SK-N-SH treated with all-trans-retinoic acid at 6 μM for 48 hours (cell line): ENCODE measurements at regions not wholly inside any gene's neighbourhood (a gene's known extent, or its start where the extent isn't known, plus 50 kb on each side); places are given as distances from the start of the nearest gene placed in this dataset.

Source experiments
- ATAC-seq: fragments of 200-7000 bp; cut with Tn5 transposase; 3 replicates; pipeline ENCODE4 v1.9.1; 2020; ENCODE audit warnings: mild to moderate bottlenecking, moderate library complexity
- ARNTL ChIP-seq: fragments of 450-650 bp; formaldehyde crosslinking; IDR thresholded peaks from 2 replicates; pipeline ENCODE4 v1.5.0; 2020; ENCODE audit warnings: low read depth, mild to moderate bottlenecking, moderate library complexity, borderline replicate concordance
- BACH2 ChIP-seq: fragments of 250-450 bp; sonication (Bioruptor Pico); IDR thresholded peaks from 2 replicates; pipeline ENCODE4 v1.9.0; 2021; ENCODE audit warnings: mild to moderate bottlenecking, borderline replicate concordance
- CREB5 ChIP-seq: fragments of 250-450 bp; sonication (Bioruptor Pico); IDR thresholded peaks from 2 replicates; pipeline ENCODE4 v1.5.1; 2020; ENCODE audit warnings: low read depth, mild to moderate bottlenecking, moderate library complexity
- CSDC2 ChIP-seq: fragments of 250-450 bp; sonication (Bioruptor Pico); IDR thresholded peaks from 2 replicates; pipeline ENCODE4 v1.5.0; 2020; ENCODE audit warnings: mild to moderate bottlenecking, moderate library complexity
- CSRNP3 ChIP-seq: fragments of 250-450 bp; sonication (Bioruptor Pico); IDR thresholded peaks from 2 replicates; pipeline ENCODE4 v1.5.1; 2021; ENCODE audit warnings: mild to moderate bottlenecking, moderate library complexity
- ESRRG ChIP-seq: fragments of 250-450 bp; sonication (Bioruptor Pico); IDR thresholded peaks from 2 replicates; pipeline ENCODE4 v1.6.1; 2021; ENCODE audit warnings: mild to moderate bottlenecking
- GLIS3 ChIP-seq: fragments of 250-450 bp; sonication (Bioruptor Pico); IDR thresholded peaks from 2 replicates; pipeline ENCODE4 v1.5.0; 2020; ENCODE audit warnings: mild to moderate bottlenecking, moderate library complexity
- ISL1 ChIP-seq: fragments of 250-450 bp; sonication (Bioruptor Pico); IDR thresholded peaks from 2 replicates; pipeline ENCODE4 v2.1.2; 2022; ENCODE audit warnings: mild to moderate bottlenecking, moderate library complexity
- OSR1 ChIP-seq: fragments of 250-450 bp; sonication (Bioruptor Pico); IDR thresholded peaks from 2 replicates; pipeline ENCODE4 v1.8.0; 2022; ENCODE audit warnings: moderate library complexity, mild to moderate bottlenecking, inconsistent platforms
- PATZ1 ChIP-seq: fragments of 250-450 bp; sonication (Bioruptor Pico); IDR thresholded peaks from 2 replicates; pipeline ENCODE4 v1.8.0; 2020; ENCODE audit warnings: mild to moderate bottlenecking, moderate library complexity, borderline replicate concordance
- POU6F1 ChIP-seq: fragments of 250-450 bp; sonication (Bioruptor Pico); IDR thresholded peaks from 2 replicates; pipeline ENCODE4 v1.8.0; 2021; ENCODE audit warnings: low read depth, mild to moderate bottlenecking, moderate library complexity, borderline replicate concordance
- PPARA ChIP-seq: fragments of 250-450 bp; sonication (Bioruptor Pico); IDR thresholded peaks from 2 replicates; pipeline ENCODE4 v1.5.0; 2020; ENCODE audit warnings: mild to moderate bottlenecking, borderline replicate concordance
- RARB ChIP-seq: fragments of 250-450 bp; sonication (Bioruptor Pico); IDR thresholded peaks from 2 replicates; pipeline ENCODE4 v1.8.0; 2021; ENCODE audit warnings: mild to moderate bottlenecking, moderate library complexity
- SNAI2 ChIP-seq: fragments of 250-450 bp; sonication (Bioruptor Pico); IDR thresholded peaks from 2 replicates; pipeline ENCODE4 v1.5.0; 2020; ENCODE audit warnings: mild to moderate bottlenecking, moderate library complexity
- TCF4 ChIP-seq: fragments of 250-450 bp; sonication (Bioruptor Pico); IDR thresholded peaks from 2 replicates; pipeline ENCODE4 v1.8.0; 2021; ENCODE audit warnings: mild to moderate bottlenecking, moderate library complexity, borderline replicate concordance
- TOX ChIP-seq: fragments of 250-450 bp; sonication (Bioruptor Pico); IDR thresholded peaks from 2 replicates; pipeline ENCODE4 v1.8.0; 2021; ENCODE audit warnings: mild to moderate bottlenecking, moderate library complexity, borderline replicate concordance
- TSHZ2 ChIP-seq: fragments of 250-450 bp; sonication (Bioruptor Pico); IDR thresholded peaks from 2 replicates; pipeline ENCODE4 v1.5.0; 2020; ENCODE audit warnings: mild to moderate bottlenecking, moderate library complexity
- ZC3H10 ChIP-seq: fragments of 250-450 bp; sonication (Bioruptor Pico); IDR thresholded peaks from 2 replicates; pipeline ENCODE4 v1.5.1; 2021; ENCODE audit warnings: mild to moderate bottlenecking, moderate library complexity
- ZFP3 ChIP-seq: fragments of 250-450 bp; sonication (Bioruptor Pico); IDR thresholded peaks from 2 replicates; pipeline ENCODE4 v1.5.0; 2020; ENCODE audit warnings: mild to moderate bottlenecking, moderate library complexity
- ZFP30 ChIP-seq: fragments of 450-650 bp; formaldehyde crosslinking; IDR thresholded peaks from 2 replicates; pipeline ENCODE4 v1.5.0; 2022; ENCODE audit warnings: mild to moderate bottlenecking, moderate library complexity
- ZNF70 ChIP-seq: fragments of 450-650 bp; formaldehyde crosslinking; IDR thresholded peaks from 2 replicates; pipeline ENCODE4 v1.5.0; 2020; ENCODE audit warnings: mild to moderate bottlenecking, moderate library complexity
- ZNF8 ChIP-seq: fragments of 450-650 bp; formaldehyde crosslinking; IDR thresholded peaks from 2 replicates; pipeline ENCODE4 v1.5.0; 2020; ENCODE audit warnings: mild to moderate bottlenecking, moderate library complexity

- no peak for TF ChIP-seq OSR1
- TF ChIP-seq CREB5 = no peak
- ATAC-seq = no peak
Observed at GRCh38 chr10:2079603-2080078, 342.3 kb upstream of the ADARB2 start.

- TF ChIP-seq ARNTL (no peak), GLIS3 (CRISPR knock-in tag) (no peak), ISL1 (CRISPR knock-in tag) (no peak)
- no peak for ATAC-seq
Observed at GRCh38 chr10:2077231-2077630, 339.9 kb upstream of the ADARB2 start.

GRCh38 chr10:2076528-2076927, 339.2 kb upstream of the ADARB2 start:
- ATAC-seq = no peak
- TF ChIP-seq ZFP3 = no peak
- TF ChIP-seq ZFP30 (CRISPR knock-in tag) = no peak
- no peak for TF ChIP-seq CSRNP3 (CRISPR knock-in tag)
- no peak for TF ChIP-seq ZNF70
- no peak for TF ChIP-seq GLIS3 (CRISPR knock-in tag)
- no peak for TF ChIP-seq ZNF8 (CRISPR knock-in tag)
- no peak for TF ChIP-seq POU6F1 (CRISPR knock-in tag)
- no peak for TF ChIP-seq ARNTL
- no peak for TF ChIP-seq RARB (CRISPR knock-in tag)
- TF ChIP-seq ESRRG = no peak
- TF ChIP-seq PPARA (CRISPR knock-in tag) = no peak
- TF ChIP-seq CREB5 = no peak

- no peak for ATAC-seq
Observed at GRCh38 chr10:2067015-2067414, 329.7 kb upstream of the ADARB2 start.

More at GRCh38 chr10:2067015-2067414, 329.7 kb upstream of the ADARB2 start:
- no peak for TF ChIP-seq ESRRG
- no peak for TF ChIP-seq CSDC2 (CRISPR knock-in tag)
- TF ChIP-seq ZFP30 (CRISPR knock-in tag) = no peak
- TF ChIP-seq PPARA (CRISPR knock-in tag) = no peak
- no peak for TF ChIP-seq ZNF8 (CRISPR knock-in tag)
- TF ChIP-seq SNAI2 (CRISPR knock-in tag) = no peak
- no peak for TF ChIP-seq RARB (CRISPR knock-in tag)
- TF ChIP-seq PATZ1 (CRISPR knock-in tag) = no peak
- TF ChIP-seq ARNTL = no peak
- TF ChIP-seq TCF4 (CRISPR knock-in tag) = no peak
- TF ChIP-seq ZC3H10 (CRISPR knock-in tag) = no peak
- TF ChIP-seq BACH2 (CRISPR knock-in tag) = no peak
- TF ChIP-seq TOX (CRISPR knock-in tag) = no peak
- TF ChIP-seq OSR1 = no peak
- no peak for TF ChIP-seq ZNF70
- TF ChIP-seq CSRNP3 (CRISPR knock-in tag) = no peak
- no peak for TF ChIP-seq ZFP3
- TF ChIP-seq TSHZ2 (CRISPR knock-in tag) = no peak
- no peak for TF ChIP-seq POU6F1 (CRISPR knock-in tag)
